A549 (cell line): ENCODE measurements at regions not wholly inside any gene's neighbourhood (a gene's known extent, or its start where the extent isn't known, plus 50 kb on each side); places are given as distances from the start of the nearest gene placed in this dataset.
A peak's percentile ranks its signal among the peaks of the same experiment; 100 is the strongest.

Experiments used
- ATAC-seq, 2 experiments: fragments of 200-7000 bp in 1 of 2; fragments of >200 bp in 1 of 2; cut with Nextera tagmentation in 1 of 2; cut with Tn5 transposase in 1 of 2; 3 replicates each; pipeline versions ENCODE4 v1.8.0 to v1.9.1; 2018 to 2020; ENCODE audit warnings: mild to moderate bottlenecking in 1 of 2, moderate library complexity in 1 of 2
- CTCF ChIA-PET: fragments of 300-600 bp; sonication (Branson Sonifier 250); formaldehyde crosslinking; extraction: SDS; loops from one replicate; lab custom pipeline; 2021; ENCODE audit warnings: antibody characterized with exemption, inconsistent platforms; lab: Yijun Ruan, JAX
- POLR2A ChIA-PET: fragments of 350-600 bp; formaldehyde crosslinking; extraction: SDS; loops from one replicate; lab custom pipeline; 2021; ENCODE audit warnings: antibody characterized with exemption, inconsistent platforms; lab: Yijun Ruan, JAX
- DNase-seq, 2 experiments: peaks; one replicate each; pipeline versions ENCODE4 v3.0.0 to v3.0.0-alpha.2; 2011 to 2016; ENCODE audit warnings: low read depth in 1 of 2, low spot score in 1 of 2
- FAIRE-seq: peaks from 2 replicates; lab custom pipeline; 2011; peaks lifted over from hg19 to GRCh38; lab: Jason Lieb, UNC
- H3K27ac ChIP-seq, 2 experiments: fragments of >200 bp; sonication (Bioruptor Twin); formaldehyde crosslinking; 3 replicates each; pipeline ENCODE4 v1.5.1; 2016 to 2017
- H3K4me1 ChIP-seq: fragments of >200 bp; sonication (Bioruptor Twin); formaldehyde crosslinking; 3 replicates; pipeline ENCODE4 v1.6.1; 2016
- H3K4me2 ChIP-seq: fragments of >200 bp; sonication (Bioruptor Twin); formaldehyde crosslinking; 3 replicates; pipeline ENCODE4 v1.6.1; 2016
- H3K4me3 ChIP-seq: fragments of >200 bp; sonication (Bioruptor Twin); formaldehyde crosslinking; 3 replicates; pipeline ENCODE4 v1.5.1; 2016
- H3K9me3 ChIP-seq: fragments of >200 bp; sonication (Bioruptor Twin); formaldehyde crosslinking; 3 replicates; pipeline ENCODE4 v1.6.1; 2016
- ATOH8 ChIP-seq: fragments of 250-450 bp; sonication (Bioruptor Pico); IDR thresholded peaks from 2 replicates; pipeline ENCODE4 v1.5.0; 2020; ENCODE audit warnings: low read depth, mild to moderate bottlenecking, moderate library complexity
- BCL3 ChIP-seq: fragments of >200 bp; sonication (Bioruptor Twin); formaldehyde crosslinking; IDR thresholded peaks from 3 replicates; pipeline ENCODE4 v1.6.1; 2016
- BHLHE40 ChIP-seq: IDR thresholded peaks from 2 replicates; pipeline ENCODE4 v1.6.1; 2012; ENCODE audit warnings: low read depth, low read length, inconsistent platforms
- CHD4 ChIP-seq: fragments of 200-600 bp; sonication (generic); IDR thresholded peaks from 2 replicates; pipeline ENCODE4 v1.6.1; 2016; ENCODE audit warnings: antibody characterized with exemption, mild to moderate bottlenecking, borderline replicate concordance
- CTCF ChIP-seq: fragments of >200 bp; sonication (Bioruptor Twin); formaldehyde crosslinking; IDR thresholded peaks from 3 replicates; pipeline ENCODE4 v1.5.1; 2016
- E2F6 ChIP-seq: IDR thresholded peaks from 2 replicates; pipeline ENCODE4 v1.6.1; 2012; ENCODE audit warnings: low read depth, borderline replicate concordance
- EHF ChIP-seq: fragments of 250-450 bp; sonication (Bioruptor Pico); IDR thresholded peaks from 2 replicates; pipeline ENCODE4 v1.5.0; 2020; ENCODE audit warnings: mild to moderate bottlenecking
- EHMT2 ChIP-seq: fragments of 200-600 bp; sonication (generic); IDR thresholded peaks from 2 replicates; pipeline ENCODE4 v1.6.1; 2016; ENCODE audit warnings: antibody characterized with exemption, low read depth, mild to moderate bottlenecking, moderate library complexity
- ELK1 ChIP-seq: fragments of 150-350 bp; IDR thresholded peaks from 2 replicates; pipeline ENCODE4 v1.6.1; 2014; ENCODE audit warnings: low read depth, mild to moderate bottlenecking, low read length
- EP300 ChIP-seq, 2 experiments: fragments of >200 bp; sonication (Bioruptor Twin); formaldehyde crosslinking; IDR thresholded peaks; 2 replicates in 1 of 2; 3 replicates in 1 of 2; pipeline ENCODE4 v1.6.1; 2016 to 2017
- FOSB ChIP-seq: fragments of 250-450 bp; sonication (Bioruptor Pico); IDR thresholded peaks from 2 replicates; pipeline ENCODE4 v1.5.0; 2020; ENCODE audit warnings: mild to moderate bottlenecking, moderate library complexity
- HES2 ChIP-seq: fragments of >200 bp; sonication (Bioruptor Twin); formaldehyde crosslinking; IDR thresholded peaks from 2 replicates; pipeline ENCODE4 v1.6.1; 2016
- HMGXB4 ChIP-seq: fragments of 250-450 bp; sonication (Bioruptor Pico); IDR thresholded peaks from 2 replicates; pipeline ENCODE4 v1.5.0; 2021; ENCODE audit warnings: mild to moderate bottlenecking, moderate library complexity, borderline replicate concordance
- HOXA7 ChIP-seq: fragments of 250-450 bp; sonication (Bioruptor Pico); IDR thresholded peaks from 2 replicates; pipeline ENCODE4 v1.5.0; 2020; ENCODE audit warnings: mild to moderate bottlenecking, moderate library complexity
- JUN ChIP-seq, 2 experiments: fragments of >200 bp; sonication (Bioruptor Twin); formaldehyde crosslinking; IDR thresholded peaks; 2 replicates in 1 of 2; 3 replicates in 1 of 2; pipeline ENCODE4 v1.6.1; 2016 to 2017
- KDM1A ChIP-seq: fragments of 200-600 bp; sonication (generic); IDR thresholded peaks from 2 replicates; pipeline ENCODE4 v1.6.1; 2016; ENCODE audit warnings: low read depth, mild to moderate bottlenecking
- KDM5A ChIP-seq: fragments of 200-600 bp; sonication (generic); IDR thresholded peaks from 2 replicates; pipeline ENCODE4 v1.6.1; 2016; ENCODE audit warnings: antibody characterized with exemption, mild to moderate bottlenecking
- MYC ChIP-seq: IDR thresholded peaks from 2 replicates; pipeline ENCODE4 v1.6.1; 2012; ENCODE audit warnings: mild to moderate bottlenecking, inconsistent platforms, low read length, improper control_type of control experiment, borderline replicate concordance
- NFE2L2 ChIP-seq: fragments of 150-350 bp; conservative IDR thresholded peaks from 2 replicates; pipeline ENCODE4 v1.6.1; 2014; ENCODE audit warnings: low read length
- PHF8 ChIP-seq: fragments of 200-600 bp; sonication (generic); IDR thresholded peaks from 2 replicates; pipeline ENCODE4 v1.6.1; 2016; ENCODE audit warnings: low read depth, mild to moderate bottlenecking, antibody characterized with exemption, moderate library complexity, borderline replicate concordance
- RAD21 ChIP-seq, 2 experiments: fragments of >200 bp in 1 of 2; sonication (Bioruptor Twin) in 1 of 2; formaldehyde crosslinking in 1 of 2; IDR thresholded peaks in 1 of 2; conservative IDR thresholded peaks in 1 of 2; 2 replicates in 1 of 2; 3 replicates in 1 of 2; pipeline ENCODE4 v1.6.1; 2012 to 2018; ENCODE audit warnings: inconsistent platforms in 1 of 2
- REST ChIP-seq: fragments of 200-600 bp; sonication (generic); IDR thresholded peaks from 2 replicates; pipeline ENCODE4 v1.6.1; 2016; ENCODE audit warnings: antibody characterized with exemption, mild to moderate bottlenecking, moderate library complexity
- RFX5 ChIP-seq: fragments of 450-650 bp; IDR thresholded peaks from 2 replicates; pipeline ENCODE4 v1.7.1; 2014; ENCODE audit warnings: antibody characterized with exemption, mild to moderate bottlenecking, moderate library complexity
- RNF2 ChIP-seq: fragments of 200-600 bp; sonication (generic); IDR thresholded peaks from 2 replicates; pipeline ENCODE4 v1.6.1; 2016; ENCODE audit warnings: low read depth, mild to moderate bottlenecking, antibody characterized with exemption, moderate library complexity, borderline replicate concordance
- SMC3 ChIP-seq: fragments of >200 bp; sonication (Bioruptor Twin); formaldehyde crosslinking; IDR thresholded peaks from 3 replicates; pipeline ENCODE4 v1.6.1; 2018; ENCODE audit warnings: inconsistent platforms
- TP53 ChIP-seq: fragments of 250-450 bp; sonication (Bioruptor Pico); IDR thresholded peaks from 2 replicates; pipeline ENCODE4 v1.5.0; 2021; ENCODE audit warnings: mild to moderate bottlenecking, moderate library complexity
- ZNF302 ChIP-seq: fragments of 250-450 bp; sonication (Bioruptor Pico); IDR thresholded peaks from 2 replicates; pipeline ENCODE4 v1.9.0; 2021; ENCODE audit warnings: inconsistent platforms, mild to moderate bottlenecking, moderate library complexity
- WGBS: methylation state at CpG from one replicate; pipeline ENCODE4 v1.1.6; 2017; ENCODE audit errors: missing lambda C conversion rate; 5-methylcytosine and 5-hydroxymethylcytosine counted together

- H3K4me1 ChIP-seq: peaks cover 90% of the 10 kb centered on the region
- CTCF ChIA-PET: interaction anchor here (0.6 to 13.8 kb wide), 40 partner anchors 9 to 109 kb away, joined by 3 to 110 read pairs (median 6); no protein-coding TSS in a partner anchor
- no peaks in the 10 kb centered on the region for H3K9me3 ChIP-seq
- POLR2A ChIA-PET: interaction anchor here (0.5 to 2.0 kb wide), 11 partner anchors 14 to 75 kb away, joined by 3 to 21 read pairs (median 7); no protein-coding TSS in a partner anchor
- FAIRE-seq (no peak), ATAC-seq (peak; percentile 68 to 81), DNase-seq (peak; percentile 73 to 87)
- peak overlapping the region; percentile 83 for H3K4me2 ChIP-seq
- peak overlapping the region; percentile 94 to 96 for H3K27ac ChIP-seq
- WGBS: 7% methylated on average over 9 of the region's 9 CpGs
- peak overlapping the region; percentile 44 for H3K4me3 ChIP-seq
- no peak for TF ChIP-seq ATOH8 (CRISPR knock-in tag)
- no peak for TF ChIP-seq PHF8
- peak; percentile 77 for TF ChIP-seq CTCF
- TF ChIP-seq SMC3: peak; percentile 25; the same call in 1 of the 3 replicates
- no peak for TF ChIP-seq HMGXB4
- no peak for TF ChIP-seq EHMT2
- no peak for TF ChIP-seq E2F6
- no peak for TF ChIP-seq HOXA7
- no peak for TF ChIP-seq ZNF302
- TF ChIP-seq TP53: no peak
- TF ChIP-seq ELK1: no peak
- TF ChIP-seq EP300 (IDR thresholded peaks at IDR 0.05): no peak
- TF ChIP-seq BCL3: no peak
- no peak for TF ChIP-seq CHD4
- peak in 1 of 2 experiments; percentile 38; a peak in 3 of 5 replicates for TF ChIP-seq RAD21 (conservative IDR thresholded peaks at IDR 0.05 in 1 of 2, IDR thresholded peaks at IDR 0.05 in 1 of 2)
- TF ChIP-seq MYC: no peak
- TF ChIP-seq RFX5: 0 out of 2 replicates have a peak, but pooled peaks have one; percentile 21
- no peak for TF ChIP-seq NFE2L2
- TF ChIP-seq BHLHE40: no peak
- peak in 1 of 2 experiments; percentile 24; a peak in 1 of 5 replicates for TF ChIP-seq JUN (IDR thresholded peaks at IDR 0.05)
- no peak for TF ChIP-seq REST
- no peak for TF ChIP-seq RNF2
- no peak for TF ChIP-seq KDM5A
- TF ChIP-seq HES2: no peak
- no peak for TF ChIP-seq KDM1A
- no peak for TF ChIP-seq EHF (CRISPR knock-in tag)
- TF ChIP-seq FOSB (CRISPR knock-in tag): 0 out of 2 replicates have a peak, but pooled peaks have one; percentile 57
Measured at GRCh38 chr7:130959743-130960207, 225.8 kb upstream of the KLF14 start.
